Stimulated activated CD8-positive, alpha-beta memory T cell treated with anti-CD3 and anti-CD28 coated beads, Interleukin-7, amount 100 ng/mL, for 48 hours (primary cell): ENCODE measurements at regions not wholly inside any gene's neighbourhood (a gene's known extent, or its start where the extent isn't known, plus 50 kb on each side); places are given as distances from the start of the nearest gene placed in this dataset.
"Not testable (repeated sequence)": the region's sequence is repeated elsewhere in the genome, so short reads cannot be mapped to it uniquely, and the experiment has no call there.

Source experiments
- DNase-seq, 2 donors: peaks; one replicate each; pipeline ENCODE4 v3.0.0-alpha.2; 2020; ENCODE audit warnings: low read depth in 1 of 2; ENCODE audit errors: extremely low read depth in 1 of 2

DNA sequence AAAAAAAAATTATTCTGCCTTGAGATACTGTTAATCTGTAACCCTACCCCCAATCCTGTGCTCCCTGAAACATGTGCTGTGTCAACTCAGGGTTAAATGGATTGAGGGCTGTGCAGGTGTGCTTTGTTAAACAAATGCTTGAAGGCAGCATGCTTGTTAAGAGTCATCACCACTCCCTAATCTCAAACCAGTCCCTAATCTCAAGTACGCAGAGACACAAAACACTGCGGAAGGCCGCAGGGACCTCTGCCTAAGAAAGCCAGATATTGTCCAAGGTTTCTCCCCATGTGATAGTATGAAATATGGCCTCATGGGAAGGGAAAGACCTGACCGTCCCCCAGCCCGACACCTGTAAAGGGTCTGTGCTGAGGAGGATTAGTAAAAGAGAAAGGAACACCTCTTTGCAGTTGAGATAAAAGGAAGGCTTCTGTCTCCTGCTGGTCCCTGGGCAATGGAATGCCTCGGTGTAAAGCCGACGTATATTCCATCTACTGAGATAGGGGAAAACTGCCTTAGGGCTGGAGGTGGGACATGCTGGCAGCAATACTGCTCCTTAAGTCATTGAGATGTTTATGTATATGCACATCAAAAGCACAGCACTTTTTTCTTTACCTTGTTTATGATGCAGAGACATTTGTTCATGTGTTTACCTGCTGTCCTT, 402.6 kb downstream of the TBC1D32 start:
- not testable (repeated sequence) for DNase-seq

DNA sequence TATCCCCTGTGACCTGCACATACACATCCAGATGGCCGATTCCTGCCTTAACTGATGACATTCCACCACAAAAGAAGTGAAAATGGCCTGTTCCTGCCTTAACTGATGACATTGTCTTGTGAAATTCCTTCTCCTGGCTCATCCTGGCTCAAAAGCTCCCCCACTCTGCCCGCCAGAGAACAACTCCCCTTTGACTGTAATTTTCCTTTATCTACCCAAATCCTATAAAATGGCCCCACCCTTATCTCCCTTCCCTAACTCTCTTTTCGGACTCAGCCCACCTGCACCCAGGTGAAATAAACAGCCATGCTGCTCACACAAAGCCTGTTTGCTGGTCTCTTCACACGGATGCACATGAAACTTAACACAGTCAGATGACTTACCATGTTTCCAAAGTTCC, 403.8 kb downstream of the TBC1D32 start:
- DNase-seq = not testable (repeated sequence)

DNA sequence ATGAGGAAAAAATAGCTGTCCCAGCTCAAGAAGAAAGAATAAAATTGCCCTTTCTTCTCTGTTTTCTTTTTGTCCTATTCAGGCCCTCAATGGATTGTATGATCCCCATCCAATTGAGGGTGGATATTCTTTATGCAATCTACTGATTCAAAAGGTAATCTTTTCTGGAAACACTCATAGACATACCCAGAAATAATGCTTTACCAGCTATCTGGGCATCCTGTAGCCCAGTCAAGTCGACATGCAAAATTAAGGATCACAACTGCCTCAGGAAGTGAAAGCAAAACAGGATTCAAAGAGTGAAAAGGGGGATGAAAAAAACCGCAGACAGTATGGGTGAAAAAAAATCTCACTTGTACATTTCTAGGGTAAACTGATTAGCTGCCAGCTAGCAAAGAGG, 410.1 kb downstream of the TBC1D32 start:
- no peak for DNase-seq

DNA sequence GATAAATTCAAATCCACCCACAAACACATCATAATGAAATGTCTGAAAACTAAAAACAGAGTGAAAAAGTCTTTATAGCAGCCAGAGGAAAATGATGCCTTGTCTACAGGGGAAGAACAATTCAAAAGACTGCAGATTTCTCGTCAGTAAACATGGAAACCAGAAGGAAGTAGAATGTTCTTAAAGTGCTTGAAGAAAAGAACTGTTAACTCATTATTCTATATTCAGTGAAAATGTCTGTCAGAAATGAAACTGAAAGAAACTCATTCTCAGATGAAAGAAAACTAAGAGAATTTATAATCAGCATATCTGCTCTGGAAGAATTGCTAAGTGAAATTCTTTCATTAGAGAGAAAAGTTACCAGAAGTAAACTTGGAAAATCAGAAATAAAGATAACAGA, 416.1 kb downstream of the TBC1D32 start:
- no peak for DNase-seq

DNA sequence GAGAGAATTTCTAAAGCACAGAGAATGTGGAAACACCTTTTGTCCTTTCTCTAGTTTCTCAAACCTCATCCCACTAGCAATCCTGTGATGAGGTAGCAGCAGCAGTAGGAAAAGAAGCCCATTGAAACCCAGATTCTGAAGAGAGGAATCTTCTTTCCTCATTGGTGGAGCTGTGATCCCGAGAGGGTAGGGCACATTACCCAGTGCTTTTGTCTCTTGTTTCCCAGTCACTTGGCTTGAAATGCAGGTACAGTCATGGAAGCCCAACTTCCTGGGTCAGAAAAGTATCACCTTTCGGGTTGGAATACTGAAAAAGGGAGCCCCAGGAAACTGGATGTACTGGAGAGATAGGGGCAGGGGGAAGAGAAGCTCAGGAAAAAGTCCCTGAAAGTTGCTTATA, 417.4 kb downstream of the TBC1D32 start:
- DNase-seq = no peak

DNA sequence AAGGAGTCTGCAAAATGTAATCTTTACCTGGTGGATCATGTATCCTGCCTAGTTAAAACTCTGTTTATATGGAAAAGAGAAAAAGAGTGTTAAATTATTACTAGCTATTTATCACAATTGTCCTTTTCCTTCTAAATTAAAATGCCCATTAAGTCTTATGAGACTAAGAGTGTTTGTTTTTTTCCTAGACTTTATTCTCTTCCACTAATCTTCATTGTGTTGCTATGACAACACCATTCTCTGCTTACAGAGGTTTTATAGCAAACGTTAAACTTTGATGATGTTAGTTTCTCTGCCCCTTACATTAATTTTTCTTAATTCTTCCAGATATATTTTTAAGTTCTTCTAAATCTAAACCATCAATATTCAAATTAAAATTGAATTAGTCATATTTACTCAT, 420.8 kb downstream of the TBC1D32 start:
- no peak for DNase-seq

DNA sequence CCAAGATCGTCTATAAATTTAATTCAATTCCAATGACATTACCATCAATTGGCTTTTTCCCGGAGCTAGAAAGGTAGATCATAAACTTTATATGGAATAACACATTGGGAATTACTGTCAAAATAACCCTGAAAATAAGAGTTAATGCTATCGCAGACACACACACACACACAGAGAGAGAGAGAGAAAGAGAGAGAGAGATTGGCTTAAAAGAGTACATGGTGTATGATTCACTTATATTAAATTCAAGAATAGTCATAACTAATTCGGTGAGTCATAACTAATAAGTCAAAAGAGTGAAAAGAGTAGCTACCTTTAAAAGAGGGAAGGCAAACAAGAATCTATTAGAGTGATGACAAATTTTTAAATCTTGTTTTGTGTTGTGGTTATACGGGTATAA, 425.5 kb downstream of the TBC1D32 start:
- DNase-seq = no peak

DNA sequence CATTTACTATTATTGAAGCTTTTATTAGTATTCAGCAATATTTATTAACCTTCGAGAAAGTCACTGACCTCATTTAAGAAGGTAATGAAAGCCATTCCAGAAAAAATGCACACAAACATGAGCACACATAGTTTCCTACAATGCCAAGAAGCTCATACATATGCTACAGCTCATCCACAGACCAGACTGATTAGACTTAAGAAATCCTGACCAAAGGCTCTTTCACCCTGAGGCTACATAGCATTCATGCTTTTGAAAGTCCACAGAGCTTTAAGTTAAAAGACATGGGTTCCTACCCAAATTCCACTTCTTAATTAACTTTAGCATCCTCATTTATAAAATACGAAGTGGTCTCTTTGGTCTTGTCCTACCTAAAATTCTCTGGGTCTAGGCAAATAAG, 430.4 kb downstream of the TBC1D32 start:
- no peak for DNase-seq

DNA sequence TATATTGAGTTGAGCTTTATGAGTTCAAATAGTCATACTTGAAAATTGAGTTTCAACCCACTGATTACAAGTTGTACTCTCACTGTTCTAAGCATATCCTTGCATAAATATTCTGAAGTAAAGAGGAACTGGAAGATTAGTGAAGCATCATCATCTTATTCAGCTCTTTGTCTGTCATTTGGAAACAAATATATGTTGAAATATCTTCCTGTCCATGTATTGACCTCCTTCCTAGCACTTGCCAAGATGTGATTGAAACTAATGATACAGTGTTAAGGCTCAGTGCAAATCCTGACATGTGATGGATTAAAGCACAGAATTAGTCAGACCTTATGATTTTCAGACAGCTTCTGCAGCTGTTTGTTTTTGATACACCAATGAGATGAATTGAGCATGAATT, 434.3 kb downstream of the TBC1D32 start:
- DNase-seq = no peak

DNA sequence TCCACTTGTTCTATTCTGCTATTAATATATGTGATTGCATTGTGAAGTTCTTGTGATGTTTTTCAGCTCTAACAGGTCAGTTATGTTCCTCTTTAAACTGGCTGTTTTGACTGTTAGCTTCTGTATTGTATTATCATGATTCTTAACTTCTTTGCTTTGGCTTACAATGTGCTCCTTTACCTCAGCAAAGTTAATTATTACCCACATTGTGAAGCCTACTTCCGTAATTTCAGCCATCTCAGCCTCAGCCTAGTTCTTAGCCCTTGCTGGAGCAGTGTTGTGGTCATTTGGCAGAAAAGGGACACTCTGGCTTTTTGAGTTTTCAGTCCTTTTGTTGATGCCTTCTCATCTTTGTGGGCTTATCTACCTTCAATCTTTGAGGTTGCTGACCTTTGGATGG, 440.2 kb downstream of the TBC1D32 start:
- no peak for DNase-seq

DNA sequence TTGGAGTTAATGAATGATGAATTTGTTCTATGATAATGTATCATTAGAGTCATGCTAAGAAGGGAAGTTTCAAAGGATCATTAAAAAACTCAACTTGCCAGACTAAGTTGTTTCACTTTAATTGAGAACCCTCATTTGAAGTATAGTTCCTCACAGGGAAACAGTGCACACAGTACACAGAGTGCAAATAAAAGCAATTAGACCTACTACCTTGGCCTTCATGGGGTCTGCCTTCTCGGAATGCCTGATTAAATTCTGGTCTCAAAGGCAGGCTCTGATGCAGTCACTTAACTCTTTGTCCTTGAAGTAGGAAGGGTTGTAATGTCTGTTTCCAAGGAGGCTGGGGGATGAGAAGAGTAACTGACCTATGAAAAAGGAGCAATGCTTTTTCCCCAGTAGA, 457.3 kb downstream of the TBC1D32 start:
- DNase-seq = no peak

DNA sequence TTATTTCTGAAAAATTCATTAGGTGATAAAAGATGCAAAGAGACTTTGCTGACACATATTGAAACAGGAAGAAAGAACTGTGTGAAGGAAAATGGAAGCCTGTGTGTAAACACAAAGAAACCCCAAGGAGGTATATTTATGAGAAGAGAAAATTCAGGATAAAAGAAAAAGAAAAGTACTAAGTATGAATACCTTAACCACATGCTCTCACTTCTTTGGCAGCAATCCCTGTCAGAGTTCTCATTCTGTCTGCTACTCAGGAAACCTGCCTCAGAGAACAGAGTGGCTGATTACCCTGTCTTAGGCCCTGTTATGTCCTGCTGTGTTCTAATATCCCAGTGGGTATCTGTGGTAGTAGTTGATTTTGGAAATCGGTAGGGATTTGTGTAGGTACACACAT, 457.9 kb downstream of the TBC1D32 start:
- no peak for DNase-seq

DNA sequence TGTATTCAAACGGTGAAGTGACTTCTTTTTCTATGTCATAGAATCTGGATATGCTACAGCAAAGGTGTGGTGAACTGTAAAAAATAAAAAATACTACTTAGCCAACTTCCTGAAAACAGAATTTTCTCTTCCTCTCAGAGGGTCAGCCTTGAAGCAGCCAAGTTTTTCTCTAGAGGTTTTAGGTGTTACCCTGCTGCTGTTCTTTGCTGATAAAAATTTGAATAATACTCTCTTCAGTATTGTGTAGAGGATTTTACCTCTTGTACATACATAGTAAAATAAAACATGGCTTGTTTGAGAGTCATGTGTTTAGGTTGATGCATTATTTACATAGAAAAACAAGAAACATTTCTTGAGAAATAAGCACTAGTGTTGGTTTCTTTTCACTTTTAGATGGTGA, 458.4 kb downstream of the TBC1D32 start:
- no peak for DNase-seq

DNA sequence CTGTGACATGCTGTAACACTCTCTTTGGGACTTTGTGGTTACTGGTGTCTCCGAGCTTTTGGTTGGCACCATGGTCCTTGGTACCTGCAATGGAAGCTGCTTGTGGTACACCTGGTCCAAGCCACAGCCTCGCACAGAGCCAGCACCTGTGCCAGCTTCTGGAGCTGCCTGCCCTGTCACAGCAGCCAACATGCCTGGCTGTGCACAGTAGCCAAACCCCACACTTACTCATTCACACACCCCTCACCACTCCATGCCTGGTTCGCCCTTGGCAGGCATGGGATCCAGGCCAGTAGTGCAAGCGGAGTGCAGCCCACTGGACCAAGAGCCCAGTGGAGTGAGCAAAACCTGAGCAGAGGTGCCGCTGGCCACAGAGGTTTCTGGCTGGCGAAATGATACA, 459.9 kb downstream of the TBC1D32 start:
- DNase-seq = no peak

DNA sequence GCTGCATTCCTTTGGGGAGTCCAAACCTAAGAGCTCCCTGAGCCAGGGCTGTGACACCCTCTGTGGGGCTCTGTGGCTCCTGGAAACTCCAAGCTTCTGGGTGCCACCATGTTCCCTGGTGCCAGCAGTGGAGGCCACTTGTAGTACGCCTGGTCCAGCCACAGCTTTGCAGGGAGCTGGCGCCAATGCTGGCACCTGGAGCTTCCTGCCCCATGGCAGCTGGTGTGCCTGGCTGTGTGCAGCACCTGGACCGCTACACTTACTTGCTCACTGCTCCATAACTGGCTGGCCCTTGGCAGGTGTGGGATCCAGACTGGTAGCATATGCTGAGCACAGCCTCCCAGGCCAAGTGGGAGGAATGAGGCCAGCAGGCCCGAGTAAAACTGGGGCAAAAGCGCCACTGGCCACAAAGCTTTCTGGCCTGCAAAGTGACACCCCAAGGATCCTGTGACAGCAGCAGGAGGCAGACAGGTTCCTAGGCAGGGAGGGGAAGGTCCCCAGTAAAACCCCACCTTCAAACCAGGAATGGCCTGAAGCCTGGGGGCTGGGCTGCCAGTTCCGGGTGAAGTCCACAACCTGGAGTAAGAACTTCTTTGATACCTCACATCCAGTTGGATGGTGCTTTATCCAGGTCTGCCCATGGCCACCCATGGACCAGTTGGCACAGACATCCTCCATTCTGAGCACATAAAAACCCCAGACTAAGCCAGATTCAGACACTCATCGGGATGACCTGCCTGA, 461.0 kb downstream of the TBC1D32 start:
- no peak for DNase-seq

DNA sequence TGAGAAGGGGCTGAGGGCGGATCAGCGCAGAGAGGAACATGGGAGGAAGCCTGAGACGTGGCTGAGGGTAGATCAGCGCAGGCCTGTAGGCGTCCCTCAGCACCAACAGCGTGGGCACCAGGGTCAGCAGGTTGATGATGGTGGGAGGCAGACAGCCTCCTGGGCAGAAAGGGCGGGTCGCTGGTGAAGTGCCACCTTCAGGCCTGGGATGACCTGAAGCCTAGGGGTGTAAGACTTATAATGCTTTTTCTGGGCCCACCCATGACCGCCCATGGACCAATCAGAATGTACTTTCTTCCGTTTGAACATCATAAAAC, 462.1 kb downstream of the TBC1D32 start:
- no peak for DNase-seq

DNA sequence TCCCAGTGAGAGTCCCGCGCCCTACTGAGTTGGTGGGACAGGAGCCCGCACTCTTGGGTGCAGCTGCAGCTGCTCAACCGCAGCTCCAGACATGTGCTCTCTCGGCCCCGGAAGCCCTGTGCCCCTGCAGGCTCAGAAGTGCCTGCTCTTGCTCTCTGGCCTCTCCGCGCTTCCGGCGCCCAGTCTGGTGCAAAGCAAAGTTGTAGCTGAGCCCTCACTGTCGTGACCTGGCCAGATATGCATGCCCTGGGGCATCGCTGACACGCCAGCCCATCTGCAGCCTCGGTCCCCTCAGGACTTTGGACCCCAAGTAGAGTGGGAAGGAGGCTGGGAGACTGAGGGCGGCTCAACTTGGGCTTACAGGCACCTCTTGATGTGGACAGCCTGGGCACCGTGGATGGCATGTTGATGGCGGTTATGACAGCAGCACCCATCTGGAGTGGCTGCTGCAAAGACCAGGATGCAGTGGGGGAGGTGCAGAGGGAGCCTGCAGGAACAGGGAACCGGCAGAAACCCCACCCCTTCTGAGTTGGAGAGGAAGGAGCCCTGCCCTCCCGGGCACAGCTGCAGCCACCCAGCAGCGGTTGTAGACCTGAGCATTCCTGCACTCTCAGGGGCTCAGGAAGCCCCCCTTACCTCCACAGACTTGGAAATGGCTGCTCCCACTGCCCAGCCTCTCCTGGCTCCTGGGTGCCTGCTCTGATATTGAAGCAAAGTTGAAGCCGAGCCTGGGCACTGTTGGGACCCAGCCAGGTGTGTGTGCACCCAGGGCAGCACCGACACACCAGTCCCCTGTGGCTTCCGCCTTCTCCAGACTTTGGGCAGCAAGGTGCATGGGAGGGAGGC, 462.6 kb downstream of the TBC1D32 start:
- no peak for DNase-seq

DNA sequence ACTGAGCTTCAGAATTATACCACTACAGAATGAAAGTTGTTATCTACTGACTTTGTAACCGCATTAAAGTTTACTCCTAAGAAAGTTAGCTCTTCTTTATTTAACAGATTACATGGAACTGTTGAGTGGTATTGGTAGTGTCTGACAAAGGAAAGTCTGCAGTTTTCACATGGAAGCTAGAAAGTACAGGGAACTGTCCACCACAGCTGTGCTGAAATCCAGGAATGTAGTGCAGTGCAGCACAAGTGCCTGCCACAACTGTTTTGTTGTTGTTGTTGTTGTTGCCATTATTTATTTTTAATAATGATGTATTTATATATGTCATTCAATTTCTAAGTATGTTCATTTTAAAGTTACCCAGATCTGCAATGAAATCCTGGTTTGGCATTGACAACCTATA, 464.9 kb downstream of the TBC1D32 start:
- no peak for DNase-seq

DNA sequence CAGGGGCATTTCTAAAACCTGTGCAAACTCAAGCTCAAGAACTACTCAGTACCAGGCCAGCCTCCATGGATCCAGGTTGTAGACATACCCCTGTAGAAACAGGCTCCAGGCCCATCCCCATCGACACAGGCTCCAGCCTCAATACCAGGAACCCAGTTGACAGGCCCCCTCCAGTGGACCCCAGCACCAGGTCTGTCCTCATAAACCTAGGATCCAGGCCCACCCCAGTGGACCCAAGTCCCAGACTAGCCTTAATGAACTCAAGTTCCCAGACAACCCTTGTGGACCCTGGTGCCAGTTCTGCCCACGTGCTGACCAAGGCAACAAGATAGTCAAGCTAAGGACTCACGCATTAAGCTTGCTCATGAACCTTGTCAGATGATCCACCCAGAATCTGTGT, 476.9 kb downstream of the TBC1D32 start:
- DNase-seq = no peak

DNA sequence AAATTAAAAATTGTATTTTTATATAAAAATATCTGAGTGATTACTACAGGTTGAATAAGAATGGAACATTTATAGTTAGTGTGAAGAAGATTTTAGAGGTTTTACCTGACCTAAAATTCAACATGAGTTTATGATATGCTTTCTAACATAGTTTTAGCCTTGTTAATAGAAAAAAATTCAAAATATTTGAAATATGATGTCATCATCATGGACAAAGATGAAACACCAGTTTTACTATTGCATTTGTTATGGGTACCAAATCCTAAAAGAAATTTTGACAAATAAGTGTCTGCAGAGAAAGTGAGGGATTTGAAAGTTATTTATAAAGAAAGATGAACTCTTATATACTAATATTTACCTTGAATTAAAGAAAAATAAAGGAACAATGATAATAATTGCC, 479.7 kb downstream of the TBC1D32 start:
- DNase-seq = no peak

DNA sequence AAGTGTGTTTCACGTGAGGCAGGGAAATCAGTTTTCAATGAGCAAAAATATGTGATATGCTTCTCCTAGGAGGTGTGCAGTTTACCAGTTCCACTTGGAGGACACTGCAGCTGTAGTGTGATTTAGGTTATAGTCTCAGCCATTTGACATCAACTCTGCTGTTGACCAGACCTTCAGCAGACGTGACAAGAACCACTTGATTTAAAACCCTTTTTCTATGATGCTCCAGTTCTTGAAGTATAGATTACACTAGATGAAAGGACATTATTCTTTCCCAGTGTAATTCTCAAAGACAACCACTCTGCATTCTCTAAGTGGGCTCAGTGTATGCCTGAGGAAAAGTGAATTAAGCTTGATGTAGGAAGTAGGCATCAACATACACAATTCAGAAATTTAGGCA, 480.8 kb downstream of the TBC1D32 start:
- no peak for DNase-seq

DNA sequence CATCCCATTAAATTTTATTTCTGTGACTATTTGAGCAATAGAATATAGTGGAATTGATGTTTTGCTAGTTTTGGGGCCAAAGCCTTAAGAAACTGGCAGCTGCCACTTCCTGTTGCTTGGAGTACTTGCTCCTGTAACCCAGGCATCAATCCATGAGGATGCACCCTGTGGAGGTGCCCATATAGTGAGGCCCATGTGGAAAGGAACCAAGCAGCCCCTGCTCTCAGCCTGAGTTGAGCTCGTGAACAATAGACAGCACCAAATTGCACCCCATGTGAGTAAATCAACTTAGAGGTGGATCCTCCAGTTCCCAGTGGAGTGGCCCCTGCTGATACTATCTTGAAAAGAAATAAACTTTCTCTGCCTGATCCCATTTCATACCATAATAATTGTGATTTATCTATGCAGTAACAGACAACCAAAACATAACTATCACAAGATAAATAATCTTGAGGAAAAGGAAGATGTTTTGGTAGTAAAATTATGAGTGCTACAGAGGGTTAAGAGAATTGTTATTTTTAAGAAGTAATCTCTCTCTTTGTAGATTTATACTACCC, 481.9 kb downstream of the TBC1D32 start:
- DNase-seq = no peak
